HG02759 (cell line): ENCODE measurements at regions not wholly inside any gene's neighbourhood (a gene's known extent, or its start where the extent isn't known, plus 50 kb on each side); places are given as distances from the start of the nearest gene placed in this dataset.
"Not testable (repeated sequence)": the region's sequence is repeated elsewhere in the genome, so short reads cannot be mapped to it uniquely, and the experiment has no call there.

Source experiments
- ATAC-seq: cut with Tn5 transposase; IDR thresholded peaks from one replicate; pipeline ENCODE4 v1.9.1; 2021; ENCODE audit warnings: mild to moderate bottlenecking, moderate library complexity; ENCODE audit not compliant: unreplicated experiment

DNA sequence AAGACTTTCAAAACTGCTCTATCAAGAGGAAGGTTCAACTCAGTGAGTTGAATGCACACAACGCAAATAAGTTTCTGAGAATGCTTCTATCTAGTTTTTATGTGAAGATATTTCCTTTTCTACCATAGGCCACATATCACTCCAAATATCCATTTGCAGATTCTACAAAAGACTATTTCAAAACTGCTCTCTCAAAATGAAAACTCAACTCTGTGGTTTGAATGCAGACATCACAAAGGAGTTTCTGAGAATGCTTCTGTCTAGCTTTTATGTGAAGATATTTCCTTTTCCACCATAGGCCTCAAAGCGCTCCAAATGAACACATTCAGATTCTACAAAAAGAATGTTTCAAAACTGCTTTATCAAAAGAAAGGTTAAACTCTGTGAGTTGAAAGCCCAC lies 1093.1 kb upstream of the DEFB115 start:
- not testable (repeated sequence) for ATAC-seq

DNA sequence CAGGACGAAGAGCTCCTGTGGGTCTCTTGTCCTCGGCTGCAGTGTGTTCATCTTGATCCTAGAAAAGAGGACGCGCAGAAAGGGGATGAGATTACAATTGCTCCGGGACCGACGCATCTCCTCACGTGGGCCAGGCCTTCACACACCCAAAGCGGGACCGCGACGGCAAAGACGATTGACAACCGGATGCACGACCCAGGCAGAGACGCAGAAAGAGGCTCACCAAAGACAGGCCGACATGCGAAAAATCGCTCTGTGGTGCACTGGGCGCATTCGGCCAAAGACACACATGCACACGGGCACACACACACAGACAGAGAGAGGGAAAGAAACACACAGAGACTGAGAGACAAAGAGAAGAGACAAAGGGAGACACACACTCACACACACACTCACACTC lies 1089.9 kb upstream of the DEFB115 start:
- no peak for ATAC-seq

GRCh38 chr20:30168025-30168799 lies 1089.3 kb upstream of the DEFB115 start:
- ATAC-seq = no peak

- ATAC-seq = no peak
Observed at GRCh38 chr20:30168800-30169138, 1088.7 kb upstream of the DEFB115 start.

GRCh38 chr20:30175681-30176080 lies 1081.8 kb upstream of the DEFB115 start:
- no peak for ATAC-seq

- not testable (repeated sequence) for ATAC-seq
Observed at GRCh38 chr20:30183124-30183523, 1074.3 kb upstream of the DEFB115 start.

DNA sequence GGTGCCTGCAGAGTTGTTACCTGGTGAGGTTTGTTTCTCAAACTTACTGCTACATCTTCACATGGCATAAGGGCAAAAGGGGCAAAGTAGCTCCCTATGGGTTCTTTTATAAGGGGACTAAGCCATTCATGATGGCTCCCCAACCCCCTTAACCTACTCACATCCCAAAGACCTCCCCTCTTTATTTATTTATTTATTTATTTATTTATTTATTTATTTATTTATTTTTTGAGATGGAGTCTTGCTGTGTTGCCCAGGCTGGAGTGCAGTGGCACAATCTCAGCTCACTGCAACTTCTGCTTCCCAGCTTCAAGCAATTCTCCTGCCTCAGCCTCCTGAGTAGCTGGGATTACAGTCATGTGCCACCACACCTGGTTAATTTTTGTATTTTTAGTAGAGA lies 1065.7 kb upstream of the DEFB115 start:
- ATAC-seq = not testable (repeated sequence)

DNA sequence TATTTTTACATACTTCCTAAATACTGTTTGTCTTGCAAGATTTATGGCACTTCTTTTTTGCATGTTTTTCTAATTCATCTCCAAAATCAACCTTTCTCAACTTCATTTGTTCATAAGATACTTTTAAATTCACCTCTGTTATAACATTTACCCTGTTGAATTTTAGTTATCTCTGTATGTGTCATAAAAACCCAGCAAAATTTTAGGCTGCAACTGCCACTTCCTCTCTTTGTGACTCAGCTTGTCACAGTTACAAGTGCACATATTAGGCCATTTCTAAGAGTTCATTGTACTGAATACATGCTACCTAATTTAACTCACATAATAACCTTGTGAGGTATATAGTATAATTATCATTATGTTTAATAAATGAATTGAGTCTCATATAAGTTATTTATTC lies 1023.0 kb upstream of the DEFB115 start:
- ATAC-seq = not testable (repeated sequence)

DNA sequence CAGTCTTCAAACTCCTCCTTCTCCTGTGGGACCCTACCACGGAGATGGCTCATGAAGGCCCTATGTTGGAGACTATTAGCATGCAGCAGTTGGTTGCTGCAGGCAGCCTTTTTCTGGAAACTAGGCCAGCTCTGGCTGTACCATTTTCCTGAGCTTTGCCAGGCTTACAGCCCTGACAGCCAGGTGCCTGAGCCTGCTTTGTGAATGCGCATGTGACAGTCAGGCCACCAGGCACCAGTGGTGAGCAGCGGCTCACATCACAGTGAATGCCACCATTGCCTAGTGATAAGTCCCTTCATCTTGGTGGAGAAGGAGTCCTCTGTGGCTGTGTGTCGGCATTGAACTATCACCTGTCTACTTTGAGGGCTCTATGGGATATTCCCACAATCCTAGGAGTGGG lies 982.4 kb upstream of the DEFB115 start:
- not testable (repeated sequence) for ATAC-seq

- ATAC-seq = no peak
Observed at GRCh38 chr20:30281584-30282197, 975.8 kb upstream of the DEFB115 start.

GRCh38 chr20:30283476-30284280 lies 973.8 kb upstream of the DEFB115 start:
- ATAC-seq = peak; percentile 83

- peak; percentile 37 for ATAC-seq
Observed at GRCh38 chr20:30284281-30284905, 973.1 kb upstream of the DEFB115 start.

- ATAC-seq = no peak
Observed at GRCh38 chr20:30285677-30286076, 971.8 kb upstream of the DEFB115 start.

DNA sequence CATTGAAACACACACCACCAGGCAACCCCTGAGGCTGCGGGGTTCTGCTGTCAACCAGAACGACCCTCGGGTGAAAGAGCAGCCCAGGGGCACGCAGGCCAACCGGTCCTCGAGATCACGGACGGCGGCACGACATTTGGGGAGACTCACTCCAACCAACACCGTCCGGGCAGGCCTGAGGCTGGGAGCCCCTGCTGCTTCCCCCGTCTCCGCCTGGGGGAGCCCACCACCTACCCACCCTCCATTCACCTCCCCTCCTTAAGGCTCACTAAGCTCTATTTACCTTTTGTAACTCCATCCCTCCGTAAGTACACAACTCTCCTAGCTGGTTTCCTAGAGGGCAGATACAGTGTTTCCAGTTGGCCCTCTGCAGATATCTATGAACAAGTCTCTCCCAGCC lies 971.3 kb upstream of the DEFB115 start:
- ATAC-seq = no peak

DNA sequence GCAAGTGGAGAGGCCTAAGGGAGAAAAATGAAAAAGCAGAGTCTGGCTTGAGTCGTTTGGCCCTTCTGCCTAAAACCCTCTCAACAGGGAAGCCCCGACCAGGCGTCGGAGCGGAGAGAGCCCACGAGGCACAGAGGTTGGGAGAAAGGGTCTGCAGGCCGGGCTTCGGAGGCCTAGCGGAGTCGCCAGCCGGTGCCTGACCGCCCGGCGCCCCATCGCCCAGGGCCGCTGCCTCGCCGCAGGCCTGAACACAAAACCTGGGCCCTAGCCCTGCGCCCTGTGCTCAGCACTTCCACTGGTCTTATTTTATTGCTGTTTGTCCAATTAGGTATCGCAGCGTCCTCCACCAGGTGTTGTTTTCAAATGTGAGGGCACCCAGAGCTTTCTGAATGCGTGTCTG lies 970.0 kb upstream of the DEFB115 start:
- not testable (repeated sequence) for ATAC-seq

GRCh38 chr20:30288346-30288745 lies 969.1 kb upstream of the DEFB115 start:
- ATAC-seq = no peak

GRCh38 chr20:30289049-30289448 lies 968.4 kb upstream of the DEFB115 start:
- not testable (repeated sequence) for ATAC-seq

DNA sequence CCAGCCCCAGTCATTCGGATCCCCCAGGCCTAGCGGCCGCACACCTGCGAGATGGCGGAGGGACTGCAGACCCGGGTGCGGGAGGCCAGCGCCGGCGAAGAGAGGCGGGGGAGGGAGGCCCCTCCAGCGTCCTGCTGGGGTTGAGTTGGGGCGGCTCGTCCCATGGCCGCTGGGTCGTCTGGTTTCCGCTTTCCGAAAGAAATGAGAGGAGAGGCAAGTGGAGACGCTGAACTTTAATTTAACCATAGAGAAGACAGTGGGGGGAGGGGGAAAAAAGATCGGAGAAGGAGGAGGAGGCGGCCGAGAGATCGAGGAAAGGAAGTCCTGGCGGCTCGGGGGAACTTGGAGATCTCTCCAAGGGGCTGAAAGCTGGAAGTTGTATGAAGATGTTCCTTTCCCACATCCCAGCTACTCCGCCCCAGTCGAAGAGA lies 967.7 kb upstream of the DEFB115 start:
- ATAC-seq = not testable (repeated sequence)

DNA sequence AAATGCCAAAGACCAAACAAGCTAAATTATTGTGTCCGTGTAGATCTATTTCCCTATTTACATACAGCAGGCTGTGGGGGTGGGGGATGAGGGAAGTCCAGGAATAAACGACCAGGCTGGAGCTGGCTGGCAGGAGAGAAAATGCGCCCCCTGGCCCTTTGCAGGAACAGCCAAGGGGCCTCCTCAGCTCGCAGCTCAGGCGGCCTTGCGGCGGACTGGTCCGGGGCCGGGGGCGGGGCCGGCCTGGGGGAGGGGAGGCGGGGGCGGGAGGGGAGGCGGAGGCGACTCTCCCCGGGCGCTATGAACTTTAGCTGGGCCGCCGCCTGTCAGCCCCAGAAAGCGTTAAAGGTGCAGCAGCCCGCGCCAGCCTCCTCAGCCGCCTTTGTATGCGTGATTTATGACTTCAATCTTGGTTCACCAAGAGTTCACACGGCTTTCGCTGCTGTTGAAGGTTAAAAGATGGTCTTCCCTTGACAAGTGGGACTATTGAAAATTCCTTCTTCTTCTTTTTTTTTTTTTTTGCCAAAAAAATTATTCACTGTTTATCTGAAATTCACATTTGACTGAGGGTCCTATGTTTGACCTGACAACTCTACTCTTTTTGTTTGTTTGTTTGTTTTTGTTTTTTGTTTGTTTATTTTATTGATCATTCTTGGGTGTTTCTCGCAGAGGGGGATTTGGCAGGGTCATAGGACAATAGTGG lies 967.0 kb upstream of the DEFB115 start:
- peak; percentile 85 for ATAC-seq

- ATAC-seq = not testable (repeated sequence)
Observed at GRCh38 chr20:30291064-30291379, 966.4 kb upstream of the DEFB115 start.

- ATAC-seq = not testable (repeated sequence)
Observed at GRCh38 chr20:30291686-30292085, 965.8 kb upstream of the DEFB115 start.
